Heart left ventricle (tissue), 13 donors: ENCODE measurements at regions not wholly inside any gene's neighbourhood (a gene's known extent, or its start where the extent isn't known, plus 50 kb on each side); places are given as distances from the start of the nearest gene placed in this dataset.

Experiments
- POLR2A ChIP-seq, 2 donors: fragments of 450-650 bp; IDR thresholded peaks; one replicate each; pipeline ENCODE4 v1.6.1; 2017; ENCODE audit warnings: antibody characterized with exemption in 2 of 2, mild to moderate bottlenecking in 2 of 2, moderate library complexity in 2 of 2
- TF ChIP-seq, protein P1 (sequence below), 12 donors: fragments of 200-600 bp; sonication (generic) in 4 of 12; IDR thresholded peaks; one replicate each; pipeline versions ENCODE4 v1.5.0 to v1.8.0; 2018 to 2022; ENCODE audit warnings: antibody characterized with exemption in 12 of 12, mild to moderate bottlenecking in 5 of 12
- donor health status: ischemic (EF 13 %, LVEDD 7.1; RV severe dilation, severe dysfunction).
- donor health status: DM: no; HTN: yes; CAD: no.
- donor health status: DM: no; HTN: no; CAD: no.
- donor health status: ischemic (EF 25% LVEDD 6.9; RV normal size, moderate dysfunction).
- donor health status: ischemic (EF 25% LVEDD 5.7; RV mildly dilated, moderate dysfunction).
- donor health status: ischemic (EF 35%, LVEDD 5.7; RV mildly dilated, moderate dysfunction).
- donor health status: nonischemic (EF 11% LVEDD 7.7; RV severe dilation, severe dysfunction).
- donor health status: DM: yes; HTN: yes; CAD: no.
- donor health status: PGD.
- donor health status: ischemic (EF 29% LVEDD 5.4; RV normal size, mild dysfunction).
- donor health status: nonischemic (EF 23%, LVEDD 6.1; RV moderate dilation, normal function).

DNA sequence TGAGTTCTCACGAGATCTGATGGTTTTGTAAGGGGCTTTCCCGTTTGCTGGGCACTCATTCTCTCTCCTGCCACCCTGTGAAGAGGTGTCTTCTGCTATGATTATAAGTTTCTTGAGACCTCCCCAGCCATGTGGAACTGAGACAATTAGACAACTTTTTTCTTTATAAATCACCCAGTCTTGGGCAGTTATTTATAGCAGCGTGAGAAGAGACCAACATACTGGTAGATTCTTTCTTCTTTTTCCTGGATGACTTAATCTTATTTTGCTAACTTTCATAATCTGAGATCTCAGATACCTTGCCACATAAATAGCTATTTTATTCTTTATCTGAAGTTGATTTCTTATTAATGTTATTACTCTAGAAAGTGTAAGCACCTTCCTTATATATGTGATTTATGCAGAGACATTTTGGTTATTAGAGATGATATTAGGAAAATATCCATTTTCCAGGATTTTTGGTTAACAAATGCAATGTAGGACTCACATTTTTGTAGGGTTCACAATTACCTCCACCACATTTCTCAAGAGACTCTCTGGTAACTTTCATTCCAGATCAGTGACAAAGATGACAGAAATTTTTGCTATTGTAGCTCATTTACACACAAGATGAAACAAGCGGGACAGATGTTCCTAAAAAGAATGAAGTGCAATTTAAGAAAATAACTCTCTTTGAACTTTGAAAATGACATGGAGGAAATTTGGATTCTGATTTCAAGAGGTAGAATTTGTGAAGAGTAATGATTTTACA lies 97.9 kb upstream of the RND3 start:
- TF ChIP-seq, protein P1, sequence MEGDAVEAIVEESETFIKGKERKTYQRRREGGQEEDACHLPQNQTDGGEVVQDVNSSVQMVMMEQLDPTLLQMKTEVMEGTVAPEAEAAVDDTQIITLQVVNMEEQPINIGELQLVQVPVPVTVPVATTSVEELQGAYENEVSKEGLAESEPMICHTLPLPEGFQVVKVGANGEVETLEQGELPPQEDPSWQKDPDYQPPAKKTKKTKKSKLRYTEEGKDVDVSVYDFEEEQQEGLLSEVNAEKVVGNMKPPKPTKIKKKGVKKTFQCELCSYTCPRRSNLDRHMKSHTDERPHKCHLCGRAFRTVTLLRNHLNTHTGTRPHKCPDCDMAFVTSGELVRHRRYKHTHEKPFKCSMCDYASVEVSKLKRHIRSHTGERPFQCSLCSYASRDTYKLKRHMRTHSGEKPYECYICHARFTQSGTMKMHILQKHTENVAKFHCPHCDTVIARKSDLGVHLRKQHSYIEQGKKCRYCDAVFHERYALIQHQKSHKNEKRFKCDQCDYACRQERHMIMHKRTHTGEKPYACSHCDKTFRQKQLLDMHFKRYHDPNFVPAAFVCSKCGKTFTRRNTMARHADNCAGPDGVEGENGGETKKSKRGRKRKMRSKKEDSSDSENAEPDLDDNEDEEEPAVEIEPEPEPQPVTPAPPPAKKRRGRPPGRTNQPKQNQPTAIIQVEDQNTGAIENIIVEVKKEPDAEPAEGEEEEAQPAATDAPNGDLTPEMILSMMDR (IDR thresholded peaks at IDR 0.05): no peak
- no peak for TF ChIP-seq POLR2A (IDR thresholded peaks at IDR 0.05)
